IMR-90 (cell line): ENCODE measurements at regions not wholly inside any gene's neighbourhood (a gene's known extent, or its start where the extent isn't known, plus 50 kb on each side); places are given as distances from the start of the nearest gene placed in this dataset.

Source experiments
- ATAC-seq: fragments of 200-7000 bp; cut with Tn5 transposase; 2 replicates; pipeline ENCODE4 v1.9.1; 2020; ENCODE audit warnings: low read depth, mild to moderate bottlenecking, moderate library complexity
- BruUV-seq: library from RNA; stranded (reverse); fragments of 400-500 nt; replicated peaks from 2 replicates; lab custom pipeline; 2021; lab: Mats Ljungman, UMichigan
- CTCF ChIA-PET: fragments of 300-600 bp; formaldehyde crosslinking; extraction: SDS; loops from one replicate; lab custom pipeline; 2021; ENCODE audit warnings: antibody characterized with exemption; lab: Yijun Ruan, JAX
- POLR2A ChIA-PET: fragments of 300-600 bp; sonication (Branson Sonifier 250); formaldehyde crosslinking; loops from one replicate; lab custom pipeline; 2022; ENCODE audit warnings: antibody characterized with exemption; ENCODE audit not compliant: unreplicated experiment; lab: Charles Lee
- DNase-seq: peaks from one replicate; pipeline ENCODE4 v3.0.0; 2013
- H2AFZ ChIP-seq: replicated peaks from 2 replicates; pipeline ENCODE3; 2013; ENCODE audit warnings: low read length, mild to moderate bottlenecking; ENCODE audit not compliant: poor library complexity
- H2AK5ac ChIP-seq: 2 replicates; pipeline ENCODE4 v1.6.1; 2013; ENCODE audit warnings: low read depth, low read length, inconsistent platforms
- H2AK9ac ChIP-seq: replicated peaks from 2 replicates; pipeline ENCODE3; 2013; ENCODE audit warnings: mild to moderate bottlenecking, low read depth, low read length, moderate library complexity; ENCODE audit not compliant: poor library complexity
- H2BK120ac ChIP-seq: 2 replicates; pipeline ENCODE4 v1.6.1; 2013; ENCODE audit warnings: low read depth, low read length, inconsistent platforms
- H2BK15ac ChIP-seq: 3 replicates; pipeline ENCODE4 v1.6.1; 2013; ENCODE audit warnings: low read depth, low read length, inconsistent platforms
- H2BK20ac ChIP-seq: 2 replicates; pipeline ENCODE4 v1.6.1; 2013; ENCODE audit warnings: low read depth, mild to moderate bottlenecking, inconsistent platforms, low read length, moderate library complexity
- H2BK5ac ChIP-seq: 2 replicates; pipeline ENCODE4 v1.6.1; 2013; ENCODE audit warnings: mild to moderate bottlenecking, low read depth, low read length, inconsistent platforms; ENCODE audit not compliant: poor library complexity, severe bottlenecking
- H3K14ac ChIP-seq: replicated peaks from 2 replicates; pipeline ENCODE4 v1.6.1; 2013; ENCODE audit warnings: low read depth, low read length, inconsistent platforms
- H3K18ac ChIP-seq: 2 replicates; pipeline ENCODE4 v1.6.1; 2013; ENCODE audit warnings: low read depth, low read length, control low read depth
- H3K23ac ChIP-seq: 2 replicates; pipeline ENCODE4 v1.6.1; 2013; ENCODE audit warnings: low read depth, low read length, inconsistent platforms
- H3K27ac ChIP-seq: 2 replicates; pipeline ENCODE4 v1.5.1; 2013; ENCODE audit warnings: mild to moderate bottlenecking, control low read depth, low read length; ENCODE audit not compliant: insufficient read depth
- H3K27me3 ChIP-seq: 2 replicates; pipeline ENCODE4 v1.6.1; 2013; ENCODE audit warnings: low read length; ENCODE audit not compliant: control insufficient read depth, insufficient read depth
- H3K36me3 ChIP-seq: 2 replicates; pipeline ENCODE4 v1.6.1; 2013; ENCODE audit warnings: low read length, mixed read lengths; ENCODE audit not compliant: control insufficient read depth, insufficient read depth
- H3K4ac ChIP-seq: 2 replicates; pipeline ENCODE4 v1.6.1; 2013; ENCODE audit warnings: low read depth, low read length, inconsistent platforms
- H3K4me1 ChIP-seq: 2 replicates; pipeline ENCODE4 v1.6.1; 2013; ENCODE audit warnings: low read length, mixed read lengths; ENCODE audit not compliant: control insufficient read depth, insufficient read depth
- H3K4me2 ChIP-seq: 2 replicates; pipeline ENCODE4 v1.6.1; 2013; ENCODE audit warnings: low read depth, mild to moderate bottlenecking, control low read depth, low read length, moderate library complexity
- H3K4me3 ChIP-seq: 2 replicates; pipeline ENCODE4 v1.5.1; 2013; ENCODE audit warnings: low read depth, mild to moderate bottlenecking, control low read depth, low read length, moderate library complexity; ENCODE audit not compliant: insufficient read depth
- H3K56ac ChIP-seq: 2 replicates; pipeline ENCODE4 v1.6.1; 2013; ENCODE audit warnings: low read length, inconsistent platforms; ENCODE audit not compliant: insufficient read depth; ENCODE audit errors: extremely low read depth
- H3K79me1 ChIP-seq, 2 experiments: 2 replicates each; pipeline ENCODE4 v1.6.1; 2013; ENCODE audit warnings: low read length in 2 of 2, inconsistent platforms in 1 of 2, low read depth in 1 of 2
- H3K9ac ChIP-seq: 2 replicates; pipeline ENCODE4 v1.6.1; 2013; ENCODE audit warnings: low read depth, low read length, control low read depth
- H3K9me1 ChIP-seq: 2 replicates; pipeline ENCODE4 v1.6.1; 2013; ENCODE audit warnings: low read length, inconsistent platforms; ENCODE audit not compliant: insufficient read depth
- H3K9me3 ChIP-seq: 2 replicates; pipeline ENCODE4 v1.6.1; 2013; ENCODE audit warnings: low read length; ENCODE audit not compliant: control insufficient read depth, insufficient read depth
- H4K20me1 ChIP-seq: 2 replicates; pipeline ENCODE4 v1.6.1; 2013; ENCODE audit warnings: low read length, inconsistent platforms; ENCODE audit not compliant: insufficient read depth
- H4K5ac ChIP-seq: 2 replicates; pipeline ENCODE4 v1.6.1; 2013; ENCODE audit warnings: mild to moderate bottlenecking, low read depth, low read length, control low read depth
- H4K8ac ChIP-seq, 2 experiments: 2 replicates each; pipeline ENCODE4 v1.6.1; 2013; ENCODE audit warnings: low read depth in 2 of 2, low read length in 2 of 2, control low read depth in 1 of 2, inconsistent platforms in 1 of 2
- H4K91ac ChIP-seq: 2 replicates; pipeline ENCODE4 v1.6.1; 2013; ENCODE audit warnings: low read depth, low read length, inconsistent platforms; ENCODE audit not compliant: insufficient read depth
- BHLHE40 ChIP-seq: fragments of 150-350 bp; IDR thresholded peaks from 2 replicates; pipeline ENCODE4 v1.6.1; 2016; ENCODE audit warnings: mild to moderate bottlenecking, low read depth, low read length
- CEBPB ChIP-seq: IDR thresholded peaks from 2 replicates; pipeline ENCODE4 v1.6.1; 2012; ENCODE audit warnings: low read depth, low read length, improper control_type of control experiment
- ELK1 ChIP-seq: fragments of 150-350 bp; IDR thresholded peaks from 2 replicates; pipeline ENCODE4 v1.6.1; 2016; ENCODE audit warnings: low read depth, mild to moderate bottlenecking, low read length, moderate library complexity, borderline replicate concordance
- FOS ChIP-seq: fragments of 150-350 bp; IDR thresholded peaks from 2 replicates; pipeline ENCODE4 v1.6.1; 2016; ENCODE audit warnings: low read depth, low read length
- MAFK ChIP-seq: IDR thresholded peaks from 2 replicates; pipeline ENCODE4 v1.6.1; 2012; ENCODE audit warnings: low read depth, low read length, improper control_type of control experiment
- MXI1 ChIP-seq: IDR thresholded peaks from 2 replicates; pipeline ENCODE4 v1.6.1; 2012; ENCODE audit warnings: low read depth, mild to moderate bottlenecking, low read length, moderate library complexity, borderline replicate concordance
- POLR2A ChIP-seq: IDR thresholded peaks from 2 replicates; pipeline ENCODE4 v1.6.1; 2012; ENCODE audit warnings: mild to moderate bottlenecking, low read depth, low read length
- RAD21 ChIP-seq: IDR thresholded peaks from 2 replicates; pipeline ENCODE4 v1.6.1; 2012; ENCODE audit warnings: low read length, improper control_type of control experiment
- RFX5 ChIP-seq: IDR thresholded peaks from 2 replicates; pipeline ENCODE4 v1.8.0; 2012; ENCODE audit warnings: low read depth, mild to moderate bottlenecking, low read length, moderate library complexity
- SMC3 ChIP-seq: fragments of 150-350 bp; IDR thresholded peaks from 2 replicates; pipeline ENCODE4 v1.6.1; 2016; ENCODE audit warnings: low read depth, mild to moderate bottlenecking, antibody characterized with exemption, low read length, moderate library complexity
- WGBS, 2 experiments: methylation state at CpG; one replicate each; pipeline versions ENCODE4 v1.1.5 to v1.1.7; 2013; ENCODE audit warnings: missing lambda C conversion rate in 2 of 2; ENCODE audit not compliant: insufficient read length in 1 of 2; ENCODE audit errors: extremely low coverage in 2 of 2; 5-methylcytosine and 5-hydroxymethylcytosine counted together
- dilution Hi-C: fragments of 300-500 bp; cut with HindIII; formaldehyde crosslinking; loops from one replicate; pipeline ENCODE4 v1.14.3; 2018; ENCODE audit warnings: low sequenced_read_pairs; ENCODE audit not compliant: unreplicated experiment
- in situ Hi-C: fragments of 300-500 bp; cut with MboI; formaldehyde crosslinking; loops from 3 replicates; pipeline ENCODE4 v1.14.3; 2019; ENCODE audit warnings: low sequenced_read_pairs, inconsistent platforms, mixed read lengths
- intact Hi-C: fragments of 100-400 bp; cut with micrococcal nuclease; formaldehyde crosslinking; loops from 2 replicates; pipeline ENCODE4 v1.10.0; 2022
- TF ChIP-seq, protein P1 (sequence below): conservative IDR thresholded peaks from 2 replicates; pipeline ENCODE4 v1.5.1; 2012; ENCODE audit warnings: mild to moderate bottlenecking, low read depth, low read length, improper control_type of control experiment

GRCh38 chr11:26017322-26017860, 314.5 kb upstream of the ANO3 start:
- H3K9me3 ChIP-seq: no peaks in the 10 kb centered on the region
- no peak overlapping the region for H3K14ac ChIP-seq
- no peak overlapping the region for H2AFZ ChIP-seq
- H3K36me3 ChIP-seq: no peaks in the 10 kb centered on the region
- BruUV-seq: no TSS peak
- intact Hi-C loops (no loop called here), dilution Hi-C loops (no loop called here), in situ Hi-C loops (no loop called here)
- H3K23ac ChIP-seq: no peak overlapping the region
- H4K5ac ChIP-seq: no peak overlapping the region
- no peaks in the 10 kb centered on the region for H3K9me1 ChIP-seq
- no peak overlapping the region for H3K4ac ChIP-seq
- no peak overlapping the region for H2BK15ac ChIP-seq
- H3K56ac ChIP-seq: no peak overlapping the region
- no peak overlapping the region for H4K8ac ChIP-seq
- no peak overlapping the region for H2BK5ac ChIP-seq
- H3K27ac ChIP-seq: no peak overlapping the region
- no peak overlapping the region for H3K4me2 ChIP-seq
- no peaks in the 10 kb centered on the region; the same call in 1 of the 2 replicates for H3K4me1 ChIP-seq
- DNase-seq: no peak
- H3K27me3 ChIP-seq: no peaks in the 10 kb centered on the region
- POLR2A ChIA-PET: no interaction called here
- no peak overlapping the region for H4K91ac ChIP-seq
- no peak overlapping the region for H3K9ac ChIP-seq
- H2AK5ac ChIP-seq: no peak overlapping the region
- no peak overlapping the region for H3K18ac ChIP-seq
- no peaks in the 10 kb centered on the region for H3K79me1 ChIP-seq
- CTCF ChIA-PET: interaction anchor here (1.1 kb wide), 1 partner anchor 11 kb away, joined by 3 read pairs; no protein-coding TSS in a partner anchor
- no peak for ATAC-seq
- H3K4me3 ChIP-seq: no peak overlapping the region
- H4K20me1 ChIP-seq: no peaks in the 10 kb centered on the region
- no peak overlapping the region for H2BK120ac ChIP-seq
- TF ChIP-seq SMC3 (no peak), BHLHE40 (no peak), MXI1 (no peak), CEBPB (no peak), POLR2A (no peak), FOS (no peak), ELK1 (no peak), RAD21 (no peak), RFX5 (no peak), MAFK (no peak)
- TF ChIP-seq, protein P1, sequence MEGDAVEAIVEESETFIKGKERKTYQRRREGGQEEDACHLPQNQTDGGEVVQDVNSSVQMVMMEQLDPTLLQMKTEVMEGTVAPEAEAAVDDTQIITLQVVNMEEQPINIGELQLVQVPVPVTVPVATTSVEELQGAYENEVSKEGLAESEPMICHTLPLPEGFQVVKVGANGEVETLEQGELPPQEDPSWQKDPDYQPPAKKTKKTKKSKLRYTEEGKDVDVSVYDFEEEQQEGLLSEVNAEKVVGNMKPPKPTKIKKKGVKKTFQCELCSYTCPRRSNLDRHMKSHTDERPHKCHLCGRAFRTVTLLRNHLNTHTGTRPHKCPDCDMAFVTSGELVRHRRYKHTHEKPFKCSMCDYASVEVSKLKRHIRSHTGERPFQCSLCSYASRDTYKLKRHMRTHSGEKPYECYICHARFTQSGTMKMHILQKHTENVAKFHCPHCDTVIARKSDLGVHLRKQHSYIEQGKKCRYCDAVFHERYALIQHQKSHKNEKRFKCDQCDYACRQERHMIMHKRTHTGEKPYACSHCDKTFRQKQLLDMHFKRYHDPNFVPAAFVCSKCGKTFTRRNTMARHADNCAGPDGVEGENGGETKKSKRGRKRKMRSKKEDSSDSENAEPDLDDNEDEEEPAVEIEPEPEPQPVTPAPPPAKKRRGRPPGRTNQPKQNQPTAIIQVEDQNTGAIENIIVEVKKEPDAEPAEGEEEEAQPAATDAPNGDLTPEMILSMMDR: no peak
- no peak overlapping the region for H2AK9ac ChIP-seq
- no peak overlapping the region for H2BK20ac ChIP-seq
- WGBS, 2 experiments: no CpG with 5 or more reads among the region's 1 CpG
